Astrocyte of the spinal cord (primary cell): ENCODE measurements at regions not wholly inside any gene's neighbourhood (a gene's known extent, or its start where the extent isn't known, plus 50 kb on each side); places are given as distances from the start of the nearest gene placed in this dataset.

ENCODE experiments used
- DNase-seq: peaks from one replicate; pipeline ENCODE4 v3.0.0; 2011; ENCODE audit warnings: low read depth, low spot score
- H3K4me3 ChIP-seq: 2 replicates; pipeline ENCODE4 v1.5.1; 2011; ENCODE audit warnings: low read depth, mild to moderate bottlenecking, low read length, moderate library complexity
- CTCF ChIP-seq: IDR thresholded peaks from 2 replicates; pipeline ENCODE4 v1.5.1; 2012; ENCODE audit warnings: low read depth, mild to moderate bottlenecking, low read length, inconsistent platforms
- in situ Hi-C: cut with HindIII; loops from 2 replicates; pipeline ENCODE4 v1.10.0; 2017; ENCODE audit warnings: low sequenced_read_pairs

- H3K4me3 ChIP-seq = no peak overlapping the region
- no peak for TF ChIP-seq CTCF
- in situ Hi-C loops = no loop called here
- DNase-seq = no peak
Measured at GRCh38 chr21:20701235-20701634, 297.0 kb upstream of the NCAM2 start.

- in situ Hi-C loops = no loop called here
- H3K4me3 ChIP-seq = no peak overlapping the region
- TF ChIP-seq CTCF = no peak
- DNase-seq = no peak
Measured at GRCh38 chr21:20703112-20703767, 295.0 kb upstream of the NCAM2 start.

- peak; percentile 81 for DNase-seq
- TF ChIP-seq CTCF = no peak
- H3K4me3 ChIP-seq = no peak overlapping the region
- in situ Hi-C loops = no loop called here
Measured at GRCh38 chr21:20720623-20721022, 277.6 kb upstream of the NCAM2 start.

- no peak for TF ChIP-seq CTCF
- peak; percentile 57 for DNase-seq
- in situ Hi-C loops = no loop called here
Measured at GRCh38 chr21:20721151-20721550, 277.1 kb upstream of the NCAM2 start.

GRCh38 chr21:20728691-20729090 is 269.5 kb upstream of the NCAM2 start:
- TF ChIP-seq CTCF = no peak
- no peak overlapping the region for H3K4me3 ChIP-seq
- no peak for DNase-seq
- in situ Hi-C loops = no loop called here

More at GRCh38 chr21:20721151-20721550, 277.1 kb upstream of the NCAM2 start:
- H3K4me3 ChIP-seq = no peak overlapping the region

- peak; percentile 34 for DNase-seq
- H3K4me3 ChIP-seq = no peak overlapping the region
- TF ChIP-seq CTCF = no peak
- in situ Hi-C loops = no loop called here
Measured at GRCh38 chr21:20729376-20729775, 268.8 kb upstream of the NCAM2 start.
